Coronary artery (tissue), 2 donors: ENCODE measurements at regions not wholly inside any gene's neighbourhood (a gene's known extent, or its start where the extent isn't known, plus 50 kb on each side); places are given as distances from the start of the nearest gene placed in this dataset.

Experiments used
- DNase-seq: peaks from one replicate; pipeline ENCODE4 v3.0.0-alpha.2; 2017; ENCODE audit warnings: low spot score
- H3K27ac ChIP-seq, 2 donors: fragments of 200-600 bp; sonication (generic); one replicate each; pipeline ENCODE4 v1.5.1; 2016 to 2019
- H3K4me3 ChIP-seq: fragments of 200-600 bp; sonication (generic); 2 replicates; pipeline ENCODE4 v1.5.1; 2016; ENCODE audit warnings: mild to moderate bottlenecking, moderate library complexity
- TF ChIP-seq, protein P1 (sequence below): fragments of 200-600 bp; sonication (generic); IDR thresholded peaks from one replicate; pipeline ENCODE4 v1.5.1; 2019; ENCODE audit warnings: antibody characterized with exemption

DNA sequence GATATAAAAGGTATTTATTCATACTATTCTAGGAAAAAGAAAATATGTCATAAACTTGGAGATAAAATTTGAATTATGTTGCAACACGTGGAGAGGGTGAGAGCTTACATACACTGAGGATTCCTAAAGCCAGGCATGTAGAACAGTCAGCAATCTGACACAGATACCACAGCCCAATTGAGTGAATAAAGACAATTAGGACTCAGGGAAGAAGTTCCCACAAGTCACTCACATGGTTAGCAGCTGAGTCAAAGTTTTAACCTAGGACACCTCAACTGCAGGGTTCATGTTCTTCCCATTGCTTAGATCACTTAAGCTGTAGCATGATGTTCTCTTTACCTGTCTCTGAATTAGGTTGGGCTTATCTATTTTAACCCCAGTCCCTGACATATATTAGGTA, 189.5 kb downstream of the CMPK2 start:
- DNase-seq = no peak
- TF ChIP-seq, protein P1, sequence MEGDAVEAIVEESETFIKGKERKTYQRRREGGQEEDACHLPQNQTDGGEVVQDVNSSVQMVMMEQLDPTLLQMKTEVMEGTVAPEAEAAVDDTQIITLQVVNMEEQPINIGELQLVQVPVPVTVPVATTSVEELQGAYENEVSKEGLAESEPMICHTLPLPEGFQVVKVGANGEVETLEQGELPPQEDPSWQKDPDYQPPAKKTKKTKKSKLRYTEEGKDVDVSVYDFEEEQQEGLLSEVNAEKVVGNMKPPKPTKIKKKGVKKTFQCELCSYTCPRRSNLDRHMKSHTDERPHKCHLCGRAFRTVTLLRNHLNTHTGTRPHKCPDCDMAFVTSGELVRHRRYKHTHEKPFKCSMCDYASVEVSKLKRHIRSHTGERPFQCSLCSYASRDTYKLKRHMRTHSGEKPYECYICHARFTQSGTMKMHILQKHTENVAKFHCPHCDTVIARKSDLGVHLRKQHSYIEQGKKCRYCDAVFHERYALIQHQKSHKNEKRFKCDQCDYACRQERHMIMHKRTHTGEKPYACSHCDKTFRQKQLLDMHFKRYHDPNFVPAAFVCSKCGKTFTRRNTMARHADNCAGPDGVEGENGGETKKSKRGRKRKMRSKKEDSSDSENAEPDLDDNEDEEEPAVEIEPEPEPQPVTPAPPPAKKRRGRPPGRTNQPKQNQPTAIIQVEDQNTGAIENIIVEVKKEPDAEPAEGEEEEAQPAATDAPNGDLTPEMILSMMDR = no peak
- Histone ChIP-seq H3K27ac (no peak overlapping the region), H3K4me3 (no peak overlapping the region)

DNA sequence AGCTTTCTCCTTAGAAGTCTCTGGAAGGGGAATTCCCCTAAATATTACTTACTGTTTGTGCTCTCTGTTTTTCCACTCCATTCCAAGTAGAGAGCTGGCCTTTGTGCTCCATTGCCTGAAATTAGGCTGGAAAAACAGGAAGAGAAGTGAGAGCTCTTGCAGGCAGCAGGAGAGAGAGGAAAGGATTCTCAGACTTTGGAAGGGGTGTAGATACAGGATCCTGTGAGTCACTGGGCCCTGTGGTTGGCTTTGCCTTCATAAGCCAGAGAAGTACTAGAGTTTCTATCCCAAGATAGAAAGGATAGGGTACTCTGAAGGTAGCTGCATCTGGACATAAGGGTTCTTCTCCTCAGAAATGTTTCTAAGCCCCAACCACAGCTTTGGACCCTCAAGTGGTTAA, 188.9 kb downstream of the CMPK2 start:
- Histone ChIP-seq H3K4me3 (no peak overlapping the region), H3K27ac (no peak overlapping the region)
- DNase-seq = no peak
- TF ChIP-seq, protein P1 = no peak

DNA sequence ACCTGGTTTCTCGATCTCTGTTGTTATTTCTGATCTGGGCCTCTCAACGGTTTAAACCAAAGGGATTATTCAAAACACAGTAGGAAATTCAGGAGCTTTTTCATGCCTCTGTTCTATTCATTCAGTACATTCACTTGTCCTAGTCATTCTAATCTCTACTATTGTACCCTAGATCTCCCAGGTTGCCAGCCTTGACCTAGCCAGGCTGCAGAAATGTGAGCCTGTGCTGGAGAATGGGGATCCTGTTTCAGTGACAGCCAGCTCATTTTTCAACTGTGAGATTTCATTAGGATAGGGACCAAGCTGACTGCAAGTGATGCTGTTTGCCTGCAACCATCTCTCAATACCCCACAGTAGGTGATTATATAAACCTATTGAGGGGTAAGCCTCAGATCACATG, 186.2 kb downstream of the CMPK2 start:
- no peak overlapping the region for H3K27ac ChIP-seq
- no peak overlapping the region for H3K4me3 ChIP-seq
- DNase-seq = no peak
- TF ChIP-seq, protein P1 = no peak

DNA sequence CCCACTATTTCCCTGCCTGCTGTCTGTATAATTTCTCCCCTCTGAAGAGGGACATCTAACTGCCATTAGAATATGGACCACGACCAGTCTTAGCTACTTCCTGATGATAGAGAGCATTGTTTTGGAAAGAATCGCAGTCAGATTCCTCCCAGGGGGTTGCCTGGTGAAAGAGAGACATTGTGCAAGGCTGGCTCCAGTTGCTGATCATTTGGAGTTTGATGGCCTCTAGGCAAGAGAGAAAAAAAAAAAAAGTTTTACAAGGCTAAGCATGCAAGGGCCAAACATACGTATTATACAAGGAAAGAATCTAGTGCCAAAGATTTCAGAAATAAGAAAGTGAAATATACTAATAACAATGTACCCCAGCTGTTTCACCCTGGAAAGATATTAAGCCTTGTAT, 182.2 kb downstream of the CMPK2 start:
- H3K27ac ChIP-seq = no peak overlapping the region
- DNase-seq = no peak
- H3K4me3 ChIP-seq = no peak overlapping the region
- TF ChIP-seq, protein P1 = no peak

DNA sequence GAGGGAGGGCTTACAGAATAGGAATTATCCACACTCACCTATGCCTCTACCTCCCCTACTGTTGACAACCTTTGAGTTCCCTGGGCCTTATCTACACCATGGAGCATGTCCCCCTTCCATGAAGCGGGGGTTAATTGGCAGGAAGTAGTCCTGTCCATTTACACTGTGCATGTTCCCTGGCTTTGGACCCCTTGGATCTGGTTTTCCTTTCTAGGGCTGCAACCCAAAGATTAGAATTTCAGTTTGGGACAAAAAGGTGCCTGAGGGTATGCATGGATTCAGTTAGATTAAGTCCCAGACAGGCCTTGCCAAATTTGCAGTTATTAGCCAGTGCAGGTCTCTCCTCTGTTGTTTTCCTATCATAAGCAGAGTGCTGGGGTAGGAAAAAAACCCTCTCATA, 180.3 kb downstream of the CMPK2 start:
- TF ChIP-seq, protein P1 = no peak
- Histone ChIP-seq H3K4me3 (no peak overlapping the region), H3K27ac (no peak overlapping the region)
- DNase-seq = no peak

DNA sequence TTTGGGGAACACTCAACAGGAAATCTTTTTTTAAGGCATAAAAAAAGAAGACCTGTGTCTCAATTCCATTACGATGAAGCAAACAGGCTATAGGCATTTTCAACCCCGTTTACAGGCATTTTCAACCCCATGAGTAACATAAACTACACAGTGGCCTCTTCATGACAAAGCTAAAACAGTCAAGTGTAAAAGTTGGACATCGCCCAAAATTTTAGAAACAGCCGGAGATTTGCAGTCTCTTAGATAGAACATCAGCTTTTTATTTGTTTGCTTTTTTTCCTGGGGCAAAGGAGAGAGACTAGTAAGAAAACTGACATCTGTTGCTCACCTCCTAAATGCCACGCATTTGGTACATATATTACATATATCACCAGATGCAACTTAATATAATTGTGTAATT, 173.7 kb downstream of the CMPK2 start:
- TF ChIP-seq, protein P1 = no peak
- no peak overlapping the region for H3K4me3 ChIP-seq
- no peak overlapping the region for H3K27ac ChIP-seq
- DNase-seq = no peak

DNA sequence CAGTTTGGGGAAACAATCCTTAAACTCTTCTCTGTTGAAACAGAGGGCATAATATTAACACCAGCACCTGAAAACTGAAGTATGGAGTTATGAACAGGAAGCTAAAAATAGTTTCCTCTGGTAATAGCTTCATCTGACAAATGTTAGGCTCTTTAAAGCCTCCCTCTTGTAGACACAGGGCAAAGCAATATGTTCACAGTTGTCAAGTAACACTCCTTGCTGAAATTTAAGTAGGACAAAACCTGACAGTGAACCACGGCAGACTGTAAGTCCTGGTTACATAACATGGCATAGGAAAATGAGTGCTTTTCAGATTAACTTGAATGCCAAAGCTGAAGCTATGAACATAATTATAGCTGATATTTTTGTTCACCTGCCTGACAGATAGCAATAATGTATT, 172.9 kb downstream of the CMPK2 start:
- Histone ChIP-seq H3K27ac (no peak overlapping the region), H3K4me3 (no peak overlapping the region)
- TF ChIP-seq, protein P1 = no peak
- no peak for DNase-seq
